GM19043 (cell line): ENCODE measurements at regions not wholly inside any gene's neighbourhood (a gene's known extent, or its start where the extent isn't known, plus 50 kb on each side); places are given as distances from the start of the nearest gene placed in this dataset.
"Not testable (repeated sequence)": the region's sequence is repeated elsewhere in the genome, so short reads cannot be mapped to it uniquely, and the experiment has no call there.

Experiments
- ATAC-seq: cut with Tn5 transposase; IDR thresholded peaks from one replicate; pipeline ENCODE4 v1.9.1; 2021; ENCODE audit warnings: low read depth; ENCODE audit not compliant: unreplicated experiment

DNA sequence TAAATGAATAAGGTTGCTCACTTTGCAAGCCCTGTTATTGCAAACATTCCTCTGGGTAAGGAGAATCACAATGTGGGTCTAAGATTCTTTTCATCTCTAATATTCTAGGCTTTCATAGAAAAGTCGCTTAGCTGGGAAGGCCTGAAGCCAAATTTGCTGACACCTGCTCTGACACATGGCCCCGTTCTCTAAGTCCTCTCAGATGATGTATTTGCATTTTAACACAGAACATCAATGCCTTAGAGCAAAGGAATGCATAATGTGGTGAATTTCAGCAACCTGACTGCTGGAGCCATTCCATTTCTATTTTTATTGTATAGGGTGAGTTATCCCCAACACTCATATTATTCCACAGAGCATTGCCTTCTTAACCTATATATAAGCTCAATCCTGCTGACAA is 682.1 kb upstream of the NRP1 start:
- no peak for ATAC-seq

GRCh38 chr10:34015700-34016099 is 681.2 kb upstream of the NRP1 start:
- no peak for ATAC-seq

- ATAC-seq = no peak
Measured at GRCh38 chr10:34013235-34013634, 678.8 kb upstream of the NRP1 start.

- no peak for ATAC-seq
Measured at GRCh38 chr10:34010891-34011290, 676.4 kb upstream of the NRP1 start.

DNA sequence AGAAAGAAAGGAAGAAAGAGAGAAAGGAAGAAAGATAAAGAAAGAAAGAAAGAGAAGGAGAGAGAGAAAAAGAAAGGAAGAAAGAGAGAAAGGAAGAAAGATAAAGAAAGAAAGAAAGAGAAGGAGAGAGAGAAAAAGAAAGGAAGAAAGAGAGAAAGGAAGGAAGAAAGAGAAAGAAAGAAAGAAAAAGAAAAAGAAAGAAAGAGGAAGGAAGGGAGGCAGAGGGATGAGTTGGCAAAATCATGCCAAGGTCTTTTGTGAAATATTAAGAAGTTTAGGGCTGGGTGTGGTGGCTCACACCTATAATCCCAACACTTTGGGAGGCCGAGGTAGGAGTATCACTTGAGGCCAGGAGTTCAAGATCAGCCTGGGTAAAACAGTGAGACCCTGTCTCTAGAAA is 675.8 kb upstream of the NRP1 start:
- not testable (repeated sequence) for ATAC-seq

GRCh38 chr10:34008656-34009055 is 674.2 kb upstream of the NRP1 start:
- ATAC-seq = no peak

DNA sequence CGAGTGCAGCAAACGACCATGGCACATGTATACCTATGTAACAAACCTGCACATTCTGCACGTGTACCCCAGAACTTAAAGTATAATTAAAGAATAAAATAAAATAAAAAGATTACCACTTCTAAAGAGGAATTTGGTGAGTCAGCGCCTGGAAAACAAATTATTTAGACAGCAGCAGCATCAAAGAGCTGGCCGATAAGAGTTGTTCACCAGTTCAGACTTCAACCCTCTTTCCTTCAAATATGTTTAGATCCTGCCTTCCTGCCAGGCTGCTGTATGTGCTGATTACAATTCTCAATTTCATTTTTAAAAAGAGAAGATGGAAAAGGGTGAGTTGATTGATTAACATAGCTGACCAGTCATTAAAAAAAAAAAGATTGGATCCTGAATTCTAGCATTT is 672.0 kb upstream of the NRP1 start:
- no peak for ATAC-seq

GRCh38 chr10:34003561-34003960 is 669.1 kb upstream of the NRP1 start:
- ATAC-seq = no peak

DNA sequence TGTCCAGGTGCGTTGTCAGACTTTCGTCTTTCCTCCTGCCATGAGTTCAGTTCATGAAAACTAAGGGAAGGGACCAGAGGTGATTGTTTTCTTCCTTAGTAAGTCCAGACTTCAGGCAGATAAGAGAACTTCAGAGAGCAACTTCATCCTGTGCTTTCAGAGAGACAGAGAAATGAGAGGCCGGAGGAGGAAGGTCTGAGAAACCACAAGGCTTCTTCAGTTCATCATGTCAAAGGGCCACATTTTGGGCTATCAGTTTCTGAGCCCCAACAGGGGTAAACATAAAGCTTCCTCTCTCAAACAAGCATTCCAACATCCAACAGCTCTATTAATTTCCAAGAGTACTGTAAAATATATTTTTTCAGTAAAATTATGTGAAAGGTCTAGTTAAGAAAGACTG is 668.4 kb upstream of the NRP1 start:
- no peak for ATAC-seq

DNA sequence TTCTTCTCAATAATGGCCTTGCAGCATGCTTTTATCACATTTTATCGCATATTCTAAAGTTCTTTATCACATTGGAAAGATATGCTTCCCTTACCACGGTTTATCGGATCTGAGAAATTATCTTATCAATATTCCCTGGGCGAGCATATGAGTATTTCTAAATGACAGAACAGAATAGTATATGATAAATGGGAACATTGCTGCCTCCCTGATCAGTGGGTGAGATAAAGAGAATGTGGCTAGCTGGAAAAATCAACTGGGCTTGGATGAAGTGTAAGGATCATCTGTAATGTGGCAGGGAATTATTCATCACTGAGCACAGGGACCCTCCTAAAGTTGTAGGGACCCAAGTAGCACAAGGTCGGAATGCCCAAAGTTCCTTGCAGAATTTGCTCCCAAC is 667.4 kb upstream of the NRP1 start:
- ATAC-seq = no peak

DNA sequence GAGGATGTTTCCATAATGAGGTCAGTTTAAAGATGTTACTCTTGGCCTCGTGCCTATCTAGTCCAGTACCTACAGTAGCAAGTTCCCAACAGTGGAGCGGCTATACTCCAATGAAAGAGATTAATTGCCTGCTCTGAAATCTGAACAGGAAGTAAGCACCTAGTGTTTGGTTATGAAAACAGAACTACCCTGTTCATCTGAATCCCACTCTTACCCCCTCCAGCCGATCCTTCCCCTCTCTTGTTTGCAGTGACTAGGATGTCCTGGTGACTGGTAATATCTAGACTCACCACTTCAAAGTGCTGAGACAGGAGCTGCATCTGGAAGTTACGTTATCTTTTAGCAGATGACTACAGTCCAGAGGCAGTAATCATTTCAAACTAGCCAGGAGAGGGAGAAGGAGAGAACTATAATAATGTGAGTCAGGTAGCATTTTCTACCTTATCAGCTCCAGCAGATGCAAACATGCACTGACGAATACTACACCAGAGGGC is 666.7 kb upstream of the NRP1 start:
- ATAC-seq = no peak

- no peak for ATAC-seq
Measured at GRCh38 chr10:33993917-33994316, 659.5 kb upstream of the NRP1 start.

GRCh38 chr10:33991924-33992323 is 657.5 kb upstream of the NRP1 start:
- no peak for ATAC-seq

- ATAC-seq = no peak
Measured at GRCh38 chr10:33986515-33986914, 652.0 kb upstream of the NRP1 start.

- no peak for ATAC-seq
Measured at GRCh38 chr10:33986016-33986415, 651.5 kb upstream of the NRP1 start.

- ATAC-seq = no peak
Measured at GRCh38 chr10:33982995-33983394, 648.5 kb upstream of the NRP1 start.

DNA sequence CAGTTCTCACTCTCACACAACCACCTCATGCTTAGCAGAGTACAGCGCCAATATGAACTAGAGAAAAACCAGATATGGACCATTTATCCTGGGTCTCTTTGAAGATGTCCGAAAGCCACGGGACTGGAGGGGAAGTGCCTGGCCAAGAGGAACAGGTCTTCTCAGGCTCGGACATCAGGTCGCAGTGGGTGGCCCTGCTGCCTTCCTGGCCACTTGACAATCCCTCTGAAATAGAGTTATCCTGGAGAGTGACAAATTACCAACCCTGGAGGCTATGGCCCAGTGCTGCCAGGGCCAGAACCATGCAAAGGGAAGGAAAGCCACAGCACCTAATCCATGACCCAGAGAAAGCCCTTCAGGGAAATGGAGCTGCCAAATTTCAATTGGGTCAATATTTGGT is 646.8 kb upstream of the NRP1 start:
- ATAC-seq = no peak

- no peak for ATAC-seq
Measured at GRCh38 chr10:33979195-33979594, 644.7 kb upstream of the NRP1 start.

DNA sequence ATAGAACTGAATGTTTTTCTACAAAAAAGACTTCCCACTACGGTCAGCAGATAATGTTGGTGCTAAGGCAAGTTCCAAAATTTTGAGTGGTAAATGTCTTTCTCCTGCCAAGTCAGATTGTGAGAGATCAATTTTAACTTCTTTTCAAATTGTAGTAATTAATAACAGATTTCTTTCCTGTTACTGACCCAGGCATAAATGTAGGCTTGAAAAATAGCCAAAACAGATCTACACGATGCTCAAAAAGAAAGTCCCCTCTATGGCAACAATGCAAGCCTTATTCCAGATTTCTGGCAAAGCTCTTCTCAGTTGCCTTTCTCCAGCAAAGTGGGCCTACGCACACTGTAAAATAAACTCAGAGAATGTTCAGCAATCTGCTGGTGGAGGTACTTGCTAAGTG is 641.0 kb upstream of the NRP1 start:
- ATAC-seq = no peak

GRCh38 chr10:33974976-33975478 is 640.6 kb upstream of the NRP1 start:
- ATAC-seq = no peak

- no peak for ATAC-seq
Measured at GRCh38 chr10:33968983-33969382, 634.5 kb upstream of the NRP1 start.

- ATAC-seq = no peak
Measured at GRCh38 chr10:33967606-33968120, 633.2 kb upstream of the NRP1 start.

- ATAC-seq = no peak
Measured at GRCh38 chr10:33966946-33967345, 632.5 kb upstream of the NRP1 start.
